Gastrocnemius medialis (tissue), 4 donors: ENCODE measurements at regions not wholly inside any gene's neighbourhood (a gene's known extent, or its start where the extent isn't known, plus 50 kb on each side); places are given as distances from the start of the nearest gene placed in this dataset.

Experiments
- ATAC-seq, 2 donors: fragments of 150-250 bp; one replicate each; pipeline ENCODE4 v1.9.1; 2016
- DNase-seq, 2 donors: peaks; one replicate each; pipeline ENCODE4 v3.0.0-alpha.2; 2019
- H3K27ac ChIP-seq, 4 donors: fragments of 200-600 bp; sonication (generic); 1 replicate in 1 of 4; 2 replicates in 3 of 4; pipeline ENCODE4 v1.5.1; 2016 to 2018; ENCODE audit warnings: mild to moderate bottlenecking in 2 of 4, moderate library complexity in 1 of 4
- H3K27me3 ChIP-seq, 3 donors: fragments of 200-600 bp; sonication (generic) in 2 of 3; 1 replicate in 1 of 3; 2 replicates in 2 of 3; pipeline versions ENCODE4 v1.5.1 to v1.6.0; 2016 to 2019; ENCODE audit warnings: mild to moderate bottlenecking in 1 of 3, moderate library complexity in 1 of 3
- H3K36me3 ChIP-seq, 2 donors: fragments of 200-600 bp; sonication (generic) in 1 of 2; one replicate each; pipeline ENCODE4 v1.5.1; 2017 to 2018
- H3K4me1 ChIP-seq, 2 donors: fragments of 200-600 bp; sonication (generic) in 1 of 2; one replicate each; pipeline ENCODE4 v1.5.1; 2016 to 2017; ENCODE audit warnings: mild to moderate bottlenecking in 2 of 2
- H3K4me3 ChIP-seq, 4 donors: fragments of 200-600 bp; sonication (generic) in 3 of 4; 1 replicate in 1 of 4; 2 replicates in 3 of 4; pipeline ENCODE4 v1.5.1; 2016 to 2019; ENCODE audit warnings: mild to moderate bottlenecking in 2 of 4
- H3K9me3 ChIP-seq, 3 donors: fragments of 200-600 bp; sonication (generic) in 2 of 3; 1 replicate in 1 of 3; 2 replicates in 2 of 3; pipeline ENCODE4 v1.5.1; 2016 to 2019
- CTCF ChIP-seq, 5 experiments: fragments of 450-650 bp in 3 of 5; fragments of 200-600 bp in 2 of 5; sonication (generic) in 2 of 5; IDR thresholded peaks in 4 of 5; conservative IDR thresholded peaks in 1 of 5; 1 replicate in 4 of 5; 2 replicates in 1 of 5; pipeline ENCODE4 v1.5.1; 2016 to 2019; ENCODE audit warnings: antibody characterized with exemption in 5 of 5, mild to moderate bottlenecking in 3 of 5, moderate library complexity in 3 of 5
- POLR2A ChIP-seq, 2 donors: fragments of 450-650 bp; IDR thresholded peaks; one replicate each; pipeline ENCODE4 v1.6.1; 2017; ENCODE audit warnings: antibody characterized with exemption in 2 of 2, mild to moderate bottlenecking in 2 of 2, moderate library complexity in 2 of 2
- in situ Hi-C, 4 donors: fragments of 200-750 bp; cut with MboI; loops; one replicate each; pipeline versions ENCODE4 v1.15.0 to v1.8.0; 2017; ENCODE audit warnings: low sequenced_read_pairs in 4 of 4
- intact Hi-C: fragments of 100-400 bp; cut with DNase I; formaldehyde crosslinking; loops from one replicate; pipeline ENCODE4 v1.15.1; 2023; ENCODE audit warnings: low total_unique reads

GRCh38 chr3:33954956-33955355 lies 156.5 kb downstream of the PDCD6IP start:
- DNase-seq, result no peak
- H3K4me3 ChIP-seq, result no peak overlapping the region
- no peaks in the 10 kb centered on the region for H3K27me3 ChIP-seq
- no peaks in the 10 kb centered on the region for H3K9me3 ChIP-seq
- intact Hi-C loops, result no loop called here
- H3K36me3 ChIP-seq, result no peaks in the 10 kb centered on the region
- no peak for ATAC-seq
- in situ Hi-C loops, result no loop called here
- TF ChIP-seq CTCF (IDR thresholded peaks at IDR 0.05 in 4 of 5, conservative IDR thresholded peaks at IDR 0.05 in 1 of 5) (no peak), POLR2A (IDR thresholded peaks at IDR 0.05) (no peak)
- H3K4me1 ChIP-seq, result no peaks in the 10 kb centered on the region
- no peak overlapping the region for H3K27ac ChIP-seq

- Histone ChIP-seq H3K27ac (no peak overlapping the region), H3K4me3 (no peak overlapping the region), H3K4me1 (no peaks in the 10 kb centered on the region), H3K36me3 (no peaks in the 10 kb centered on the region), H3K9me3 (no peaks in the 10 kb centered on the region), H3K27me3 (no peaks in the 10 kb centered on the region)
- in situ Hi-C loops (no loop called here), intact Hi-C loops (no loop called here)
- ATAC-seq, result no peak
- no peak for DNase-seq
- TF ChIP-seq POLR2A (IDR thresholded peaks at IDR 0.05) (no peak), CTCF (IDR thresholded peaks at IDR 0.05 in 4 of 5, conservative IDR thresholded peaks at IDR 0.05 in 1 of 5) (no peak)
Measured at GRCh38 chr3:33956206-33956605, 157.8 kb downstream of the PDCD6IP start.

- in situ Hi-C loops (no loop called here), intact Hi-C loops (no loop called here)
- Histone ChIP-seq H3K9me3 (no peaks in the 10 kb centered on the region), H3K36me3 (no peaks in the 10 kb centered on the region), H3K4me3 (no peak overlapping the region), H3K27me3 (no peaks in the 10 kb centered on the region), H3K27ac (no peak overlapping the region), H3K4me1 (no peaks in the 10 kb centered on the region)
- DNase-seq (no peak), ATAC-seq (no peak)
- TF ChIP-seq POLR2A (IDR thresholded peaks at IDR 0.05), result no peak
- no peak for TF ChIP-seq CTCF (IDR thresholded peaks at IDR 0.05 in 4 of 5, conservative IDR thresholded peaks at IDR 0.05 in 1 of 5)
Measured at GRCh38 chr3:33956776-33957175, 158.3 kb downstream of the PDCD6IP start.

- ATAC-seq, result no peak
- in situ Hi-C loops, result no loop called here
Measured at GRCh38 chr3:33957176-33957575, 158.7 kb downstream of the PDCD6IP start.

More at GRCh38 chr3:33957176-33957575, 158.7 kb downstream of the PDCD6IP start:
- H3K27ac ChIP-seq, result no peak overlapping the region
- no peaks in the 10 kb centered on the region for H3K9me3 ChIP-seq
- H3K4me3 ChIP-seq, result no peak overlapping the region
- no peaks in the 10 kb centered on the region for H3K36me3 ChIP-seq
- TF ChIP-seq POLR2A (IDR thresholded peaks at IDR 0.05) (no peak), CTCF (IDR thresholded peaks at IDR 0.05 in 4 of 5, conservative IDR thresholded peaks at IDR 0.05 in 1 of 5) (no peak)
- intact Hi-C loops, result no loop called here
- no peaks in the 10 kb centered on the region for H3K27me3 ChIP-seq
- no peaks in the 10 kb centered on the region for H3K4me1 ChIP-seq
- DNase-seq, result no peak
